PFSK-1 (cell line): ENCODE measurements at regions not wholly inside any gene's neighbourhood (a gene's known extent, or its start where the extent isn't known, plus 50 kb on each side); places are given as distances from the start of the nearest gene placed in this dataset.

ENCODE experiments used
- FOXP2 ChIP-seq: optimal IDR thresholded peaks from 2 replicates; pipeline ENCODE3; 2011; ENCODE audit warnings: borderline replicate concordance, control low read depth, inconsistent platforms; ENCODE audit not compliant: insufficient read depth; ENCODE audit errors: extremely low read length, extremely low read depth
- POLR2AphosphoS5 ChIP-seq: IDR thresholded peaks from 2 replicates; pipeline ENCODE4 v1.6.1; 2012; ENCODE audit warnings: low read depth, mild to moderate bottlenecking, control low read depth, low read length, moderate library complexity
- TF ChIP-seq, protein P1 (sequence below), 2 experiments: IDR thresholded peaks; 2 replicates each; pipeline versions ENCODE4 v1.6.1 to v1.8.0; 2011 to 2012; ENCODE audit warnings: low read depth in 2 of 2, low read length in 2 of 2, control low read depth in 1 of 2, inconsistent platforms in 1 of 2, mild to moderate bottlenecking in 1 of 2, moderate library complexity in 1 of 2; ENCODE audit not compliant: insufficient read depth in 1 of 2

- TF ChIP-seq, protein P1, sequence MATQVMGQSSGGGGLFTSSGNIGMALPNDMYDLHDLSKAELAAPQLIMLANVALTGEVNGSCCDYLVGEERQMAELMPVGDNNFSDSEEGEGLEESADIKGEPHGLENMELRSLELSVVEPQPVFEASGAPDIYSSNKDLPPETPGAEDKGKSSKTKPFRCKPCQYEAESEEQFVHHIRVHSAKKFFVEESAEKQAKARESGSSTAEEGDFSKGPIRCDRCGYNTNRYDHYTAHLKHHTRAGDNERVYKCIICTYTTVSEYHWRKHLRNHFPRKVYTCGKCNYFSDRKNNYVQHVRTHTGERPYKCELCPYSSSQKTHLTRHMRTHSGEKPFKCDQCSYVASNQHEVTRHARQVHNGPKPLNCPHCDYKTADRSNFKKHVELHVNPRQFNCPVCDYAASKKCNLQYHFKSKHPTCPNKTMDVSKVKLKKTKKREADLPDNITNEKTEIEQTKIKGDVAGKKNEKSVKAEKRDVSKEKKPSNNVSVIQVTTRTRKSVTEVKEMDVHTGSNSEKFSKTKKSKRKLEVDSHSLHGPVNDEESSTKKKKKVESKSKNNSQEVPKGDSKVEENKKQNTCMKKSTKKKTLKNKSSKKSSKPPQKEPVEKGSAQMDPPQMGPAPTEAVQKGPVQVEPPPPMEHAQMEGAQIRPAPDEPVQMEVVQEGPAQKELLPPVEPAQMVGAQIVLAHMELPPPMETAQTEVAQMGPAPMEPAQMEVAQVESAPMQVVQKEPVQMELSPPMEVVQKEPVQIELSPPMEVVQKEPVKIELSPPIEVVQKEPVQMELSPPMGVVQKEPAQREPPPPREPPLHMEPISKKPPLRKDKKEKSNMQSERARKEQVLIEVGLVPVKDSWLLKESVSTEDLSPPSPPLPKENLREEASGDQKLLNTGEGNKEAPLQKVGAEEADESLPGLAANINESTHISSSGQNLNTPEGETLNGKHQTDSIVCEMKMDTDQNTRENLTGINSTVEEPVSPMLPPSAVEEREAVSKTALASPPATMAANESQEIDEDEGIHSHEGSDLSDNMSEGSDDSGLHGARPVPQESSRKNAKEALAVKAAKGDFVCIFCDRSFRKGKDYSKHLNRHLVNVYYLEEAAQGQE (IDR thresholded peaks at IDR 0.05; ENCODE audit: insufficient read depth in 1 of 2, low read depth in 2 of 2, low read length in 2 of 2) = no peak
- no peak for TF ChIP-seq FOXP2
- no peak for TF ChIP-seq POLR2AphosphoS5
Measured at GRCh38 chr17:52395308-52395707, 236.8 kb upstream of the CA10 start.
